IMR-90 (cell line): ENCODE measurements at regions not wholly inside any gene's neighbourhood (a gene's known extent, or its start where the extent isn't known, plus 50 kb on each side); places are given as distances from the start of the nearest gene placed in this dataset.
"Not testable (repeated sequence)": the region's sequence is repeated elsewhere in the genome, so short reads cannot be mapped to it uniquely, and the experiment has no call there.

ENCODE experiments used
- BHLHE40 ChIP-seq: fragments of 150-350 bp; IDR thresholded peaks from 2 replicates; pipeline ENCODE4 v1.6.1; 2016; ENCODE audit warnings: mild to moderate bottlenecking, low read depth, low read length
- CEBPB ChIP-seq: IDR thresholded peaks from 2 replicates; pipeline ENCODE4 v1.6.1; 2012; ENCODE audit warnings: low read depth, low read length, improper control_type of control experiment
- FOS ChIP-seq: fragments of 150-350 bp; IDR thresholded peaks from 2 replicates; pipeline ENCODE4 v1.6.1; 2016; ENCODE audit warnings: low read depth, low read length
- MAFK ChIP-seq: IDR thresholded peaks from 2 replicates; pipeline ENCODE4 v1.6.1; 2012; ENCODE audit warnings: low read depth, low read length, improper control_type of control experiment
- MAZ ChIP-seq: IDR thresholded peaks from 2 replicates; pipeline ENCODE4 v1.6.1; 2012; ENCODE audit warnings: low read depth, mild to moderate bottlenecking, low read length, improper control_type of control experiment, moderate library complexity, borderline replicate concordance
- MXI1 ChIP-seq: IDR thresholded peaks from 2 replicates; pipeline ENCODE4 v1.6.1; 2012; ENCODE audit warnings: low read depth, mild to moderate bottlenecking, low read length, moderate library complexity, borderline replicate concordance
- POLR2A ChIP-seq: IDR thresholded peaks from 2 replicates; pipeline ENCODE4 v1.6.1; 2012; ENCODE audit warnings: mild to moderate bottlenecking, low read depth, low read length
- RAD21 ChIP-seq: IDR thresholded peaks from 2 replicates; pipeline ENCODE4 v1.6.1; 2012; ENCODE audit warnings: low read length, improper control_type of control experiment
- RCOR1 ChIP-seq: IDR thresholded peaks from 2 replicates; pipeline ENCODE4 v1.6.1; 2012; ENCODE audit warnings: mild to moderate bottlenecking, low read length, improper control_type of control experiment; ENCODE audit not compliant: insufficient replicate concordance
- RFX5 ChIP-seq: IDR thresholded peaks from 2 replicates; pipeline ENCODE4 v1.8.0; 2012; ENCODE audit warnings: low read depth, mild to moderate bottlenecking, low read length, moderate library complexity
- SMC3 ChIP-seq: fragments of 150-350 bp; IDR thresholded peaks from 2 replicates; pipeline ENCODE4 v1.6.1; 2016; ENCODE audit warnings: low read depth, mild to moderate bottlenecking, antibody characterized with exemption, low read length, moderate library complexity
- TF ChIP-seq, protein P1 (sequence below): conservative IDR thresholded peaks from 2 replicates; pipeline ENCODE4 v1.5.1; 2012; ENCODE audit warnings: mild to moderate bottlenecking, low read depth, low read length, improper control_type of control experiment
- TF ChIP-seq, protein P2 (sequence below): fragments of 150-350 bp; IDR thresholded peaks from 2 replicates; pipeline ENCODE4 v1.6.1; 2017; ENCODE audit warnings: mild to moderate bottlenecking, antibody characterized with exemption, low read length, low read depth
- TF ChIP-seq, protein P3 (sequence below): fragments of 150-350 bp; IDR thresholded peaks from 2 replicates; pipeline ENCODE4 v1.6.1; 2016; ENCODE audit warnings: low read depth, mild to moderate bottlenecking, low read length, moderate library complexity, borderline replicate concordance

DNA sequence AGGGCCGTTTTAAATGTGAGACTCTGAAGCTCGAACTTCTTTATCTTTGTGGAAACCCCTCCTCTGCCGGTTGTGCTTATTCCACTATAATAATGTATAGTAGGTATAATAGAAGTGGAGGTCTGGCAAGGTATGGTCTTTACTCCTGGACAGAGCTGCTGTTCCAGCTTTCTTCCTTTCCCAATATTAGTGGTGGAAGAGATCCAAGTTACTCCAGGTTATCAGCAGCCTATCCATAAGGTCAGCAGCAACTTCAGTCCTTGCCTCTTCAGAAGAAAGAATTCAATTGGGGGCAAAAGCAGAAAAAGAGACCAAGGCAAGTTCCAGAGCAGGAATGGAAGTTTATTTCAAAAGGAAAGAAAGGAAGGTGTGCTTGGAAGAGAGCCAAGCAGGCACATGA lies 69.3 kb upstream of the TRIM77 start:
- TF ChIP-seq POLR2A, SMC3, MAFK, RAD21, RCOR1, CEBPB, FOS, MXI1, BHLHE40, RFX5, MAZ: not testable (repeated sequence)
- TF ChIP-seq, protein P1, sequence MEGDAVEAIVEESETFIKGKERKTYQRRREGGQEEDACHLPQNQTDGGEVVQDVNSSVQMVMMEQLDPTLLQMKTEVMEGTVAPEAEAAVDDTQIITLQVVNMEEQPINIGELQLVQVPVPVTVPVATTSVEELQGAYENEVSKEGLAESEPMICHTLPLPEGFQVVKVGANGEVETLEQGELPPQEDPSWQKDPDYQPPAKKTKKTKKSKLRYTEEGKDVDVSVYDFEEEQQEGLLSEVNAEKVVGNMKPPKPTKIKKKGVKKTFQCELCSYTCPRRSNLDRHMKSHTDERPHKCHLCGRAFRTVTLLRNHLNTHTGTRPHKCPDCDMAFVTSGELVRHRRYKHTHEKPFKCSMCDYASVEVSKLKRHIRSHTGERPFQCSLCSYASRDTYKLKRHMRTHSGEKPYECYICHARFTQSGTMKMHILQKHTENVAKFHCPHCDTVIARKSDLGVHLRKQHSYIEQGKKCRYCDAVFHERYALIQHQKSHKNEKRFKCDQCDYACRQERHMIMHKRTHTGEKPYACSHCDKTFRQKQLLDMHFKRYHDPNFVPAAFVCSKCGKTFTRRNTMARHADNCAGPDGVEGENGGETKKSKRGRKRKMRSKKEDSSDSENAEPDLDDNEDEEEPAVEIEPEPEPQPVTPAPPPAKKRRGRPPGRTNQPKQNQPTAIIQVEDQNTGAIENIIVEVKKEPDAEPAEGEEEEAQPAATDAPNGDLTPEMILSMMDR: not testable (repeated sequence)
- TF ChIP-seq, protein P2, sequence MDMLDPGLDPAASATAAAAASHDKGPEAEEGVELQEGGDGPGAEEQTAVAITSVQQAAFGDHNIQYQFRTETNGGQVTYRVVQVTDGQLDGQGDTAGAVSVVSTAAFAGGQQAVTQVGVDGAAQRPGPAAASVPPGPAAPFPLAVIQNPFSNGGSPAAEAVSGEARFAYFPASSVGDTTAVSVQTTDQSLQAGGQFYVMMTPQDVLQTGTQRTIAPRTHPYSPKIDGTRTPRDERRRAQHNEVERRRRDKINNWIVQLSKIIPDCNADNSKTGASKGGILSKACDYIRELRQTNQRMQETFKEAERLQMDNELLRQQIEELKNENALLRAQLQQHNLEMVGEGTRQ: not testable (repeated sequence)
- TF ChIP-seq, protein P3, sequence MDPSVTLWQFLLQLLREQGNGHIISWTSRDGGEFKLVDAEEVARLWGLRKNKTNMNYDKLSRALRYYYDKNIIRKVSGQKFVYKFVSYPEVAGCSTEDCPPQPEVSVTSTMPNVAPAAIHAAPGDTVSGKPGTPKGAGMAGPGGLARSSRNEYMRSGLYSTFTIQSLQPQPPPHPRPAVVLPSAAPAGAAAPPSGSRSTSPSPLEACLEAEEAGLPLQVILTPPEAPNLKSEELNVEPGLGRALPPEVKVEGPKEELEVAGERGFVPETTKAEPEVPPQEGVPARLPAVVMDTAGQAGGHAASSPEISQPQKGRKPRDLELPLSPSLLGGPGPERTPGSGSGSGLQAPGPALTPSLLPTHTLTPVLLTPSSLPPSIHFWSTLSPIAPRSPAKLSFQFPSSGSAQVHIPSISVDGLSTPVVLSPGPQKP: not testable (repeated sequence)
